Right cardiac atrium (tissue), 5 donors: ENCODE measurements at regions not wholly inside any gene's neighbourhood (a gene's known extent, or its start where the extent isn't known, plus 50 kb on each side); places are given as distances from the start of the nearest gene placed in this dataset.
A peak's percentile ranks its signal among the peaks of the same experiment; 100 is the strongest.

Source experiments
- ATAC-seq, 2 donors: fragments of 200-7000 bp; cut with Tn5 transposase; one replicate each; pipeline versions ENCODE4 v1.8.0 to v1.9.1; 2020; ENCODE audit warnings: moderate library complexity in 2 of 2, mild to moderate bottlenecking in 1 of 2
- DNase-seq, 3 donors: peaks; one replicate each; pipeline ENCODE4 v3.0.0-alpha.2; 2020
- H3K27ac ChIP-seq: one replicate; pipeline ENCODE4 v1.5.1; 2013; ENCODE audit warnings: mild to moderate bottlenecking, low read length, control low read depth, moderate library complexity
- H3K27me3 ChIP-seq: one replicate; pipeline ENCODE4 v1.6.1; 2013; ENCODE audit not compliant: control insufficient read depth, insufficient read depth
- H3K4me1 ChIP-seq: one replicate; pipeline ENCODE4 v1.6.1; 2013; ENCODE audit warnings: low read length; ENCODE audit not compliant: control insufficient read depth, insufficient read depth
- H3K4me3 ChIP-seq: one replicate; pipeline ENCODE4 v1.5.1; 2013; ENCODE audit warnings: low read length, control low read depth
- H3K9me3 ChIP-seq: one replicate; pipeline ENCODE4 v1.6.1; 2013; ENCODE audit warnings: low read length; ENCODE audit not compliant: control insufficient read depth
- WGBS: extraction: QIAGEN DNeasy Blood & Tissue Kit; methylation state at CpG from one replicate; pipeline ENCODE4 v1.1.7; 2013; 5-methylcytosine and 5-hydroxymethylcytosine counted together
- intact Hi-C, 4 donors: fragments of 100-400 bp; cut with DNase I; formaldehyde crosslinking; loops; one replicate each; pipeline versions ENCODE4 v1.11.0 to v1.14.0; 2022 to 2023
- donor health status: healthy with polysubstance abuse.
- donor health status: DM: no; HTN: yes; CAD: no.
- donor health status: DM: no; HTN: no; CAD: no.
- donor health status: DM: no; HTN: yes; CAD: no; lungs with severe emphysema.
- donor health status: DM: yes; HTN: yes; CAD: no.

DNA sequence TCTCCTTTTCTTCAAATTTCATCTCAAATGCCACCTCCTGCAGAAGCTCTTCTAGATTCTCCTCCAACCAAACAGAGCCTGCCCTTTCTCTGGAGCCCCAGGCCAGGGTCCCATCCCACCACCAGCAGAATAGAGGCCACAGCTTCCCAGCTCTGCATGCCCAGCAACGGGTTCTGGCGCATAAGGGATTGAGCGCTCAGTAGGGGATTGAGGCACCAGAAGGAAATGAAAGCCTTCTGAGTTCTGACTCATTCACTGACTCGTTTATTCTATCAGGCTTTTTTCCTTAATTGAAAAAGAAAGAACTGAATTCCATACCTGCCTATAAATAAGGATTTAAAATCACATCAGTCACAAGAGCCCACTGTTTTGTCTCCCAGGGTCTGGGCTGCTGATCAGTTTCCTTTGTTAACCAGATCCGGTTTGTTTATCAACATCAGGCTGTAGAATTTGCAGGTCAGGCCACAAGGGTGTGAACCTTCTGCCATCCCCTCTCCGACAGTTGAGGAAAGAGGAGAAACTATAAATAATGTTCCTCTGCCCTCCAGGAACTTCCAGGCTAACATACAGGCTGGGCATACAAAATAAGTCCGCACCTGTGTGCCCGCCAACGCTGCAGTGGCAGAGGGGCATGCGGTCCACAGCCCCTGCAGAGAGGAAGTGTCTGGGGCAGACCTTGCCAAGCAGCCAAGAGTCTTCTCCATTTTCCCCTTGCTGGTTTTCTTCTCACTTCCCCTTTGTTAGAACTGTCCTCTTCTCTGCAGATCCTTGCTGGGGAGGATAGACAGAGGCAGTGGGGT is 63.5 kb upstream of the PRDM11 start:
- Histone ChIP-seq H3K27ac (no peak overlapping the region), H3K4me3 (no peak overlapping the region), H3K27me3 (no peaks in the 10 kb centered on the region), H3K9me3 (no peaks in the 10 kb centered on the region), H3K4me1 (peaks cover 4% of the 10 kb centered on the region)
- intact Hi-C loops, result loop anchor here in 1 of 4 donors (10.0 kb wide), 2 partner anchors 58 to 88 kb away; no protein-coding TSS in a partner anchor
- no peak for ATAC-seq
- no peak for DNase-seq
- WGBS, result 52% methylated on average over 10 of the region's 10 CpGs

DNA sequence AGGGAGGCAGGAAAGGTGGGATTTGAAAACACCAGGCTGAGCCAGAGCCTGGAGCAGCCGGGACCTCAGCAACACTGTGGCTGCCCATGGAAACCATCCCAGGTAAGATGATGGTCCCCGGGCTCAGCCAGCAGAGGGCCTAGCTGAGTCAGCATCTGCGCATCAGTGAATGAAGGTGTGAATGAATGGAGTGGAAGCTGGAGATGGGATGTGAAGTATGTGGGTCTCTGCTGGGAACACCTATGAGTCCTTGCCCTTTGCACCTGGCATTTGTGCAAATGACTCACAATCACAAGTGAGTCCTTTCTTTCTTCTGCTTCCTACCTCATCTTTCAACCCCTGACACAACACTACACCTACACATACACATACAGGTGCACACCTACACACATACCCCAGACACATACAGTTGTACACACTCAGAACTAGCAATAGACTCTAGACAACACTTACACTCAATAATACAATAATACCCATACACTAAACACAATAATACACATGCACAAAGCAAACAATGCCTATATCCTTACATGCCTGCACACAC is 62.8 kb upstream of the PRDM11 start:
- WGBS, result 39% methylated on average over 3 of the region's 3 CpGs
- ATAC-seq, result no peak
- no peak overlapping the region for H3K4me3 ChIP-seq
- no peak for DNase-seq
- intact Hi-C loops, result loop anchor here in 1 of 4 donors (10.0 kb wide), 2 partner anchors 59 to 89 kb away; no protein-coding TSS in a partner anchor
- H3K4me1 ChIP-seq, result peaks cover 6% of the 10 kb centered on the region
- H3K9me3 ChIP-seq, result no peaks in the 10 kb centered on the region
- no peaks in the 10 kb centered on the region for H3K27me3 ChIP-seq
- no peak overlapping the region for H3K27ac ChIP-seq

DNA sequence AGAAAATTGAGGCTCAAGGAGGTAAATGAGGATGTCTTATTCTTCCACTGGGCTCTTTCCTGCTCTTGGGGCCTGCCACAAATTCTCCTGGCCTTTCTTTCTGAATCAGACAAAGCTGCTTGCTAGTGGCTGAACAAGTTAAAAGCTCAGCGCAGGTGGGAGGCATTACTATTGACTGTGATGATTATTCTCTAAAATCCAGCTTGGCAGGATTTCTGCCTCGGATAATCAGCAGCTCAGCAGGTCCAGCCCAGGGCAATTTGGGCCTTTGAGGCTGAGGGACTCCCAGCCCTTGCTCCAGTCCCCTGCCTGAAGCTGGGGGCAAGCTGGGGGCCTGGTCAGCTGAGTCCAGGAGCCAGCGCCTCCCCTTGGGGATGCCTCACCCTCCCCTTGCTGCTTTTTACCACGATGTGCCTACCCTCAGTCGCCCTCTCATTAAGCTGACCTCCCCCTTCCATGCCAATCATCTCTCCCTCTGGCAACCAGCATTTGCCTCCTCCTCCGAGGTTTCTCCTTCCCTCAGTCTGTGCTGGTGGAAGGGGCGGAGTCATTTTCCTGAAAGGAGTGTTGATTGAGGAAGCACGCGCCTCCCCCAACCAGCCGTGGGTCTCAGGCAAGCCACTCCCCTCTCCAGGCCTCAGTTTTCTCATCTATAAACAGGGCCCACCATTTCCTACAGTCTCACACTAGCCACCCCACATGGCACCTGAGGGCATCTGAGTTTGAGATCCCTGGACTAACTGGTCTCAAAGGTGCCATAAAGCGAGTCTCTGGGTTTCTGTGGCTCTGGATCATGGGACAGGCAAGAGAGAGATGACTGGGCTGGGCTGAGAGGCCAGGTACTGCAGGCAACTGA is 60.6 kb upstream of the PRDM11 start:
- H3K4me1 ChIP-seq, result peaks cover 15% of the 10 kb centered on the region
- intact Hi-C loops, result loop anchor here in 2 of 4 donors (5.0 to 10.0 kb wide), 3 partner anchors 61 to 94 kb away; no protein-coding TSS in a partner anchor

DNA sequence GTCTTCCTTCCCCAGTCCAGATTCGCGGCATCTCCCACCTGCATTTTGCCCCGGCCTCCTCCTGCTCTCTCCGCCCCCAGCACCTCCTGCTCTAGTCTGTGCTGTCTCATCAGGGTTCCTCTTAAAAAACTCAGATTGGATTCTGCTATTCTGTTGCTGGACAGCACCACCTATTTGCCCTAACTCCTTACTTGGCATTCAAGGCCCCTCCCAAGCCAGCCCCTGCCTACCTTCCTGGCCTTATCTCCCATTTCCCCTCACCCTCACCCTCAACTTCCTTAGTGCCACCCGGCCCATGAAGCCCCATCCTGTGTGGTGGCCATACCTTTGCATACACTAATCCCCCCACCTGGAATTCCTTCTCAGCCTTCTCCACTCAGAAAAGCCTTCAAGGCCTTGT is 59.9 kb upstream of the PRDM11 start:
- no peak overlapping the region for H3K4me3 ChIP-seq
- intact Hi-C loops, result loop anchor here in 2 of 4 donors (5.0 to 10.0 kb wide), 3 partner anchors 62 to 94 kb away; no protein-coding TSS in a partner anchor
- no peak for DNase-seq
- H3K27me3 ChIP-seq, result no peaks in the 10 kb centered on the region
- no peaks in the 10 kb centered on the region for H3K9me3 ChIP-seq
- peaks cover 15% of the 10 kb centered on the region for H3K4me1 ChIP-seq
- 89% methylated on average over 5 of the region's 5 CpGs for WGBS
- no peak overlapping the region for H3K27ac ChIP-seq
- ATAC-seq, result no peak

More for the DNA sequence above, 60.6 kb upstream of the PRDM11 start:
- H3K27me3 ChIP-seq, result no peaks in the 10 kb centered on the region
- WGBS, result 70% methylated on average over 11 of the region's 11 CpGs
- DNase-seq (no peak), ATAC-seq (no peak)
- no peak overlapping the region for H3K27ac ChIP-seq
- no peak overlapping the region for H3K4me3 ChIP-seq
- H3K9me3 ChIP-seq, result no peaks in the 10 kb centered on the region

DNA sequence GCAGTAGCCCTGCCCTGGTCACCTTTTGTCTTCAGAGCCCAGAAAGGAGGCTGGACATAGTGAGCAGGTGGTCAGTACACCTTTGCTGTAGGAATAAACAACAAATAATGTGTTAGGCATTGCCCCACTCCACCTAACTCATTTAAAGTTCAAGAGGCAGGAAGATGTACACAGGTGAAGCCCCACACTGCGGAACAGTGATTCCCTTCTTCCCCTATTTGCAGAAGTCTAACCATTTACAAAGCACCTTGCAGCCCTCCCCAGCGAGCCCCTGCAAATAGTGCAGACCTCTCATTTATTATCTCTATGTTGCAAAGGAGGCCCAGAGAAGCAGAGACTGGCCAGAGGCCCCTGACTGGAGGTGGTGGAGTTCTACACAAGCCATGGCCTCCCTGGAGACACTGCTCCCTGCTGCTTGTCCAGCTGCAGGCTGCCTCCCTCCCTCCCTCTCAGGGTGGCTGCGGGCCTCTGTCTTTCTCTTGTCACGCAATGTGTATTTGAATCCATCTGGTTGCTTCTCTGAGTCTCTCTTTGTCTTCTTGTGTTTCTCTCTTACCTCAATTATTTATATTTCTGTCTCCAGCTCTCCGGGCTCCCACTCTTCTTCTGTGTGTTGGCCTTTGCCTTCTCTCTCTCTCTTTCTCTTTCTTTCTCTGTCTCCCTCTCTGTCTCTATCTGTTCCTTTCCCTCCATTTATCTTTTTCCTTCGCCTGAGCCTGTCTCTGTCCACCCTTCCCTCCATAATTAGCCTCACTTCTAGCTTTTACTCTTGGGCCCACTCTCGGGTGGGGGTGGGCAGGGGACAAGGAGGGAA is 59.1 kb upstream of the PRDM11 start:
- DNase-seq, result peak in 1 of 3 donors; percentile 59
- intact Hi-C loops, result loop anchor here in 2 of 4 donors (5.0 to 10.0 kb wide), 3 partner anchors 62 to 95 kb away; no protein-coding TSS in a partner anchor

DNA sequence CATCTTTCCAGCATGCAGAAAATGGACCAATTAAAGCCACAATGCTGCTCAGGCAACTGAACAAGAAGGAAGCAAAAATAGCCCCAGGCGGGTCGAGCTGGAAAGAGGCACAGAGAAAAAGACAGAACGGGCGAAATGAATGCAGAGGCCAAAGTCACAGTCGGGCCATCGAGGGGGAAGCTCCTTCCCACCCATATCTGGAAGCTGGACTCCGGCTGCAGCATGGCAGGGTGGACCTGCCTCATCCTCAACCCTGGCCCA is 58.6 kb upstream of the PRDM11 start:
- H3K4me1 ChIP-seq, result peaks cover 15% of the 10 kb centered on the region
- WGBS, result 70% methylated on average over 7 of the region's 7 CpGs
- DNase-seq (no peak), ATAC-seq (no peak)
- no peaks in the 10 kb centered on the region for H3K27me3 ChIP-seq
- no peak overlapping the region for H3K4me3 ChIP-seq
- no peak overlapping the region for H3K27ac ChIP-seq
- intact Hi-C loops, result loop anchor here in 2 of 4 donors (5.0 to 10.0 kb wide), 3 partner anchors 63 to 96 kb away; no protein-coding TSS in a partner anchor
- H3K9me3 ChIP-seq, result no peaks in the 10 kb centered on the region

More for the DNA sequence above, 59.1 kb upstream of the PRDM11 start:
- no peak overlapping the region for H3K4me3 ChIP-seq
- 73% methylated on average over 7 of the region's 7 CpGs for WGBS
- no peaks in the 10 kb centered on the region for H3K9me3 ChIP-seq
- no peaks in the 10 kb centered on the region for H3K27me3 ChIP-seq
- no peak for ATAC-seq
- H3K27ac ChIP-seq, result no peak overlapping the region
- H3K4me1 ChIP-seq, result peaks cover 15% of the 10 kb centered on the region

DNA sequence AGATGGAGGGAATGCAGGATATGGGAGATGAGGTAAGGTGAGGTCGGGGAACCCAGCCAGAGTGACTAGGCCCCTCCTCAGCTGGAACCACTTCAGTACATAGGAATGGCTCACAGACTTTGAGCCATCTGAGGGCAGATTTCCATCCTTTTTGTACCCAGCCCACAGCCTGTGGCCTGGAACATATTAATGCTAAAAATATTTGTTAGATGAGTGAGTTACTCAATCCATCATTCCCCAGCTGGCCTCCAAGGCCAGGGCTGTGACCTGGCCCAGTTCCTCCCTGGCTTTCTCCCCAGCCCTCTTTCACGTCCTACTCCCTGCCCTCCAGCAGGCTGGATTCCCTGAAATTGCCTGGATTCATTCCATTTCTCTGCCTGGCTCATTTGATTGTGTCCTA is 57.2 kb upstream of the PRDM11 start:
- Histone ChIP-seq H3K27me3 (no peaks in the 10 kb centered on the region), H3K4me3 (no peak overlapping the region), H3K27ac (peak overlapping the region; percentile 68), H3K4me1 (peaks cover 15% of the 10 kb centered on the region), H3K9me3 (no peaks in the 10 kb centered on the region)
- 35% methylated on average over 2 of the region's 2 CpGs for WGBS
- intact Hi-C loops, result loop anchor here in 2 of 4 donors (5.0 to 10.0 kb wide), 3 partner anchors 64 to 97 kb away; no protein-coding TSS in a partner anchor
- ATAC-seq (peak; percentile 92 to 94), DNase-seq (peak; percentile 88 to 94 (median 92))

DNA sequence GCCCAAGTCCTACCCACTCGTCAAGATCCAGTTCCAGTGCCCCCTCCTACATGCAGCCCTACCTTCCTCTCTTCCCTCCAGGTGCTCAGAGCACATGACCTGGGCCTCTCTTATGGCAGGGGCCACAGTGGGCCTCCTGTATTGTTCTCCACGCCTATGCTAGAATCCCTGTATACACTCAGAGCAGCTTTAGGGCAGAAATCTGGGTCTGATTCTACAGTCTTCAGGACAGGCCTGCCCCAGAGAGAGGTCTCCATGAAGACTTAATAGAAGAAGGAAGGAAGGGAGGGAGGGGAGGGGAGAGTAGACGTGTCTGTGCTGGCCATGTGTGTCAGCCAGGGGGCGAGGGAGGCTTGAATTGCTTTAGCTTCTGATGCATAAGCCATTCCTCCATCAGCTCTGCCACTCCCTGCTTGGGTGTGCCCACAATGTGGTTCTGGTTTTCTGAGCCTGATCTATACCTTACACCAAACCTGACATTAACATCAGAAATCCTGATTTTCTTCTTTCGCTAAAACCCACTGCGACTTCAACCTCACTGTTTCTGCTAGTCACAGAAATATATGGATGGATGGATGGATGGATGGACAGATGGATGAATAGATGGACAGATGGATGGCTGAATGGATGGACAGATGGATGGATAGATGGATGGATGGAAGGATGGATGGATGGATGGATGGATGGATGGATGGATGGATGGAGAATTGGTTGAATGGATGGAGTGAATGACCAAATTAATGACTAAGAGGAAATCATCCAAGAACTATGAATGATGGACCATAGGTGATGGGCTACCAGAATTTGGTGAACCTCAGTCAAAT is 56.6 kb upstream of the PRDM11 start:
- DNase-seq (no peak), ATAC-seq (peak in 1 of 2 donors; percentile 22)
- Histone ChIP-seq H3K4me3 (no peak overlapping the region), H3K4me1 (peaks cover 15% of the 10 kb centered on the region), H3K9me3 (no peaks in the 10 kb centered on the region), H3K27ac (peak overlapping the region; percentile 70), H3K27me3 (no peaks in the 10 kb centered on the region)
- 69% methylated on average over 6 of the region's 6 CpGs for WGBS
- intact Hi-C loops, result loop anchor here in 2 of 4 donors (5.0 to 10.0 kb wide), 3 partner anchors 65 to 98 kb away; no protein-coding TSS in a partner anchor

DNA sequence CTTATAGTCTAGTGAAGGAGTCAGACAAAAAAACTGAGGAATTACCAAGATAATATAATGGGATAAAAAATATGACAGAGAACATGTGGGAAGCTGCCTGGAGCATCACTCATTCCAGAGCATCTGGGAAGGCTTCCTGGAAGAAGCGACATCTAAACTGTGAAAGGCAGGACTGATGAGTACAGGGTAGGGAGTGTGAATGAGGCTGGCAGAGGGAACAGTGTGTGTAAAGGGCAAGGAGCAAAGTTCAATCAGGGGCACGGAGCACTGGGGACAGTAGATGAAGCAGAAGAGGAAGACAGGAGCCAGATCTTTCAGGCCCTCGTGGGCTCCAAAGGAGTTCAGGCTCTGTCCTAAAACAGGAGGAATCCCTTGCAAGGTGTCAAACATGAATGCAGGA is 55.8 kb upstream of the PRDM11 start:
- no peaks in the 10 kb centered on the region for H3K9me3 ChIP-seq
- ATAC-seq, result no peak
- intact Hi-C loops, result no loop called here
- 78% methylated on average over 3 of the region's 3 CpGs for WGBS
- H3K27ac ChIP-seq, result no peak overlapping the region
- DNase-seq, result no peak
- no peaks in the 10 kb centered on the region for H3K27me3 ChIP-seq
- H3K4me1 ChIP-seq, result peaks cover 15% of the 10 kb centered on the region
- H3K4me3 ChIP-seq, result no peak overlapping the region
